Amniotic epithelial cell (primary cell): ENCODE measurements at regions not wholly inside any gene's neighbourhood (a gene's known extent, or its start where the extent isn't known, plus 50 kb on each side); places are given as distances from the start of the nearest gene placed in this dataset.

Experiments used
- DNase-seq: peaks from one replicate; pipeline ENCODE4 v3.0.0-alpha.2; 2010; ENCODE audit warnings: low read depth

GRCh38 chr16:26295625-26296304, 604.0 kb downstream of the HS3ST4 start:
- no peak for DNase-seq

GRCh38 chr16:26301516-26301915, 609.8 kb downstream of the HS3ST4 start:
- no peak for DNase-seq

DNA sequence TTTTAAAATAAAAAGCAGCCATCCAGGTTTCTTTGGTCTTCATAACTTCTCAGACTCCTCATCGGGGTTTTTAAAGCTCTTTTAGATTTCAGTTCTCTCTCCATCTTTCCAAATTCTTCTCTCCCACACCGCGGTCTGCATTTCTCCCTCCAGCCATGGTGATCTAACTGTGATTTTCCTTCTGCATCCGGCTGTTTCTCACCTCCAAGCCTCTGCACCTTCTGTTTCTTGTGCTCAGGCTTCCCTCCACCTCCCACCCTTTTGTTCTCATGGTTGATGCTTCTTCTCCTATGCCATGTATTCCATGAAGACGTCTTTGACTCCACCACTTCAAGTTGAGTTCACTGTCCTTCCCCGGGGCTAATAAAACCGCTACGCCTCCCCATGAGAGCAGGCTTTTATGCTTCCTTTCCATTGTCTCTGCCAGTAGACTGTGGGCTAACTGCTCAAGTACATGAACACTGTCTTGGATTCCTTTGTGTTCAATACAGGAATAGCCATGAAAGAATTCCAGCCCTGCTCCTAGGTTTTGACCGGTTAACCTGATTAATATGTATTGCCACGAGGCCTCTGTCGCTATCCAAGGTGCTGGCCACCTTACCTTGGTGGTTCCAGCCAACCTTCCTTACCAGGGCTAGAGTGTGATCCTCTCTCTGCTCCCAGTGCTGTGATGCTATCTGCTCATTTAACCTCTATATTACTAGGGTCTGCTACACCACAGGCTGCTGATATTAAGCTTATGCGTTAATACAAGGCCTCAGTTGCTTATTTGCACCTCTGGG, 625.1 kb downstream of the HS3ST4 start:
- DNase-seq = no peak

DNA sequence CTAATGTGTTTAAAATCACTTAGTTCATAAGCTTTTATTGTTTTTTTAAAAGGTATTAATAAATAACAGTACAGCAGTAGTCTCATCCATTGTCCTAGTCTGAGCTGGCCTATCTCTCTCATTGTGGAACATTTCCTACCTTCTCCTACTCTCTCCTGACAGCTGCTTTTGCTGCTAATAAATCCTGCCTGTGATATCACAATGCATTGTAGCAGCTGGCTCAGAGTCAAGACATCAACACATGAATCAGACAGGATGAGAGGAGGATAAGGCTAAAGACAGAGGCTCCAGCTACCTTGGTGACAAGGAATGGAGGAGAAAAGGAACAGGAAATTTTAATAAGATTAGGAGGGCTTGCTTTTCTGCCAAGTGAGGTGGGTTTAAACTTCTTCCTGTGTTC, 626.1 kb downstream of the HS3ST4 start:
- no peak for DNase-seq

- no peak for DNase-seq
Measured at GRCh38 chr16:26330654-26331053, 638.9 kb downstream of the HS3ST4 start.

- no peak for DNase-seq
Measured at GRCh38 chr16:26334218-26335111, 642.7 kb downstream of the HS3ST4 start.

- no peak for DNase-seq
Measured at GRCh38 chr16:26335236-26335853, 643.6 kb downstream of the HS3ST4 start.

DNA sequence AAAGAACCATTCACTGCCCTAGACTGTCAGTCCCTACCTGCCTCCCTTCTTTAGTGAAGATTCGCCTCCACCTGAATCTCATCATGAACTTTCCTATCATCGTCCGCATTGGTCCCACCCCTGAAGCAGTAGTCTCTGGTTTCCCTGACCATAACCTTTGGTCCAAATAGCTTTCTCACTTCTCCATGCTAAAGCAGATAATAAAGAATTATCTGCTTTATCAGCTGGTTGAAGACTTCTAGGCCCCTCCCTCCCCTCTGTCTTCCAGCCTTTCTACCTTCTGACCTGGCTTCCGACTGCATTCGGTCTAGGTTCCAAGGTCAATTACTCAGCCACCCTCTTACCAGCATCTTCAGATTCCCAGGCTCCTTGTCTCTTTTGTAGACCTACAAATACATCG, 650.9 kb downstream of the HS3ST4 start:
- no peak for DNase-seq

DNA sequence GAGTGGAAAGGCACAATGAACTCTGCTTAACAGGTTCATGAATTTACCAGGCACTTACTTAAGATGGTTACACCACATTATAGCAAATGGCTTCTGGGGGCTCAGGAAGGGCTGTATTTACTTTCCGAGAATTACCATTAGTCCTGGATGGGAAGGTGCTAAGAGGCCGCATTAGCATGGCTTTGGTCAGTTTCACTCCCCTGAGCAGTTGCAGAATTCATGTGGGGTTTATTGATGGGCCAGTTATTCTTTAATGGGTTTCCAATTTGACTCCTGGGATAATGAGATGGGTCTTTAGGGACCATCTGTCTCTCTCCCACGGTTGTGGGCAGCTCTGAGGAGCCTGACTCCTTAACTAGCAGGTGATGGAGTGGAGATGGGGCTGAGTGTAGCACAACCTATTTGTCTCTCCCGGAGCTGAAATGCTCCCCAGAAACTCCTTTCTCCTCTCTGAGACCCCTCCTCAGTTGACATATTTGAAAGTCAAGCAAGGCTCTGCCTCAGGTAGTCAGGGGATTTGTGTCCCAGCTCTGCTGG, 652.5 kb downstream of the HS3ST4 start:
- DNase-seq = no peak

GRCh38 chr16:26344976-26345375, 653.2 kb downstream of the HS3ST4 start:
- no peak for DNase-seq

DNA sequence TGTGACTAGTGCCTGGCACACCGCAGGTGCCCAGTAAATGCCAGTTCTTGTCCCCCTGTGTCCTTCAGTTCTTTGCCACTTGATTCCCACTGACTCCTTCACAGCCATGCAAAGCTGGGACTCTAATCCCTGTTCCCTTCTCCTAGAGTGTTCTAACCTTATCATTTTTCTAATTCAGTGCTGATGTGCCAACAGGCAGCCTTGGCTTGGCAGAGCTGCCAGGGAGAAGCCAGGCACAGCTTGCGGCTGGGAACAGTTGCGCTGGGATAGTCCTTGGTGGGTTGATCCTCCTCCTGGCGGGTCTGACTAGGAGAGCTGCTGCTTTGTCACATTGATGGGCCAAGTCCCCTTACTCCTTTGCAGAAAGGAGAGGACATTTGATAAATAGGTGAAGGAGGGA, 654.2 kb downstream of the HS3ST4 start:
- no peak for DNase-seq

- DNase-seq = no peak
Measured at GRCh38 chr16:26348095-26348494, 656.3 kb downstream of the HS3ST4 start.

- no peak for DNase-seq
Measured at GRCh38 chr16:26360867-26361266, 669.1 kb downstream of the HS3ST4 start.

DNA sequence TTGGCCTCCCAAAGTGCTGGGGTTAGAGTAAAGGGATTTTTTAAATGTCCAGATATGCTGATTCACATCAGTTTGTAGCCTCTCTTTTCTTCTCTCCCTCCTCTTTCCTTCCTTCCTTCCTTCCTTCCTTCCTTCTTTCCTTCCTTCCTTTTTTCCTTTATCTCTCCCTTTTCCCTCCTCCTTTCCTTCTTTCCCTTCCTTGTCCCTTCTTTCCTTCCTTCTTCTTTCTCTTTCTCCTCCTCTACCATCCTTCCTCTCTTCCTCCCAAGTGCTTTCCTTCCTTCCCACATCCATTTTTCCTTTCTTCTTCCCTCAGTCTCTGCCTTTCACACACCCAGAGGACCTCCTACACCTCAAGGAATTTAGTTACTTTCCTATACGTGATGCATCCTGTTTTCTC, 671.8 kb downstream of the HS3ST4 start:
- DNase-seq = no peak

- DNase-seq = no peak
Measured at GRCh38 chr16:26365161-26365940, 673.6 kb downstream of the HS3ST4 start.

DNA sequence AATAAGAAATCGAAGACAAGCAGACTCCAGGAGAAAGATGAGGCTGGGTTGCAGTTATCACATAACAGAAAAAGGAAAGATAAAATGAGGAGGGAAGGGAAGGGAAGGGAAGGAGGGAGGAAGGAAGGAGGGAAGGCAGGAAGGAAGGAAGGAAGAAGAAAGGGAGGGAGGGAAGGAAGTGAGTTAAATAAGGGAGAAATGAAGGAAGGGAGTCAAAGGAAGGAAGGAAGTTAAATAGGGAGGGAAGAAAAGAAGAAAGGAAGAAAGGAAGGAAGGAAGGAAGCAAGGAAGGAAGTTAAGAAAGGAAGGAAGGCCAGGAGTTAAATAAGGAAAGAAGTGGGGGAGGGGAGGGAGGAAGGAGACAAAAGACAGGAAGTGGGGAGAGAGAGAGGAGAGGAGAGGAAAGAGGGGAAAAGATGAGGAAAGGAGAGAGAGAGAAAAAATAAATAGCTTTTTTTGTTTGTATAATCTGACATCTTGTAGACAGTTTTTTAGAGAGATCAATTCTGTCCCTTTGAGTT, 679.6 kb downstream of the HS3ST4 start:
- no peak for DNase-seq

DNA sequence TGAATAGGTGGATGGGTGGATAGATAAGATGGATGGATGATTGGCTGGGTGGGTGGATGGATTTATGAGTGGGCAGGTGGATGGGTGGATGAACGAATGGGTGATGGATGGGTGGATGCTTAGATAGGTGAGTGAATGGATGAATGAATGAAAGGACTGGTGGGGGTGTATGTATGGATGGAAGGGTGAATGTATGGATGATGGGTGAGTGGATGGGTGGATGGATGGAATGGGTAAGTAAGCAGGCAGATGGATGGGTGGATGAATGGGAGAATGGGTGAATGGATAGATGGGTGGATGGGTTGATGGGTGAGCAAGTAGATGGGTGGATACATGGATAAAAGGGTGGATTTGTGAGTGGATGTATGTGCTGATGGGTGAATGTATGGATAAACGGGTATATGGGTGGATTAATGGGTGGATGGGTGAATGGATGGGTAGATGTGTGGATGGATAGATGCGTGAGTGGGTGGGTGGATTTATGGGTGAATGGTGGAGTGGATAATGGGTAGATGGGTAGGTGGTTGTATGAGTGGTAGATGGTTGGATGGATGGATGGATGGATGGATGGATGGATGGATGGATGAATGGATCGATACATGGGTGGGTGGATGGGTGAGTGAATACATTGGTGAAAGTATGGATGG, 682.6 kb downstream of the HS3ST4 start:
- DNase-seq = no peak

DNA sequence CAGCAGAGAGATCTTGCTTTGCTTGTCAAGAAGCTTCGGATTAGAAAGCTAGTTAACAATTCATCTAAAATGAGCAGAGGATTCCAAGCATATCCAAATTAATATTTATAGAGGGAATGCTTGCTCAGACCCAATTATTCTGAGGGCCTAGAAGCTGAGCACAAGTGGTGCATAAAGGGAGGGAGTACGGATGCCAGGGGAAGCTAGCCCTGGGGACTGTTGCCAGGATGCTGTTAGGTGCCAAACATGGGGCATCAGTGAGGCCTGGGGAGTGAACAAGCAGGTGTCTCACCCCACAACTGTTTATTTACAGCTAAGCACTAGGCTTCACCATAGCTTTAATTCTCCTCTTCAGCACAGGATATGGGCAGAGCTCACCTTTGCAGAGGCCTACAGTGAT, 684.1 kb upstream of the C16orf82 start:
- no peak for DNase-seq

DNA sequence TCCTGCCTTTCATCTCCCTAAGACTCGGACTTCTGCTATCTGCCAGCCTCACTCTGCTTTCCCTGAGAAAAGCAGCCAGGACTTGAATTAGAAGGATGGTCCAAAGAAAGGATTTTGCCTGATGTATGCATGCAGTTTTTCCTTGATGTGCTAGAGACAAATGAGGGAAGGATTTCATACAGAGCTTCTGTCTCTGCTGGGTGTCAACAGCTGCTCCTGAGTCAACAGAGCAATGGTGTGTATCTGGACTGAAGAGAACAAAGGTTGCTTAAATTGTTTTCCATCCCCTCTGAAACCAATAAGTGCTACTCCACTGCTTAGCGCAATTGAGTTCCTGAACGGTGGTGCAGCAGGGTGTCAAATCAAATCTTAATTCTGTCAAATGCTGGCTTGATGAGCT, 680.6 kb upstream of the C16orf82 start:
- no peak for DNase-seq

DNA sequence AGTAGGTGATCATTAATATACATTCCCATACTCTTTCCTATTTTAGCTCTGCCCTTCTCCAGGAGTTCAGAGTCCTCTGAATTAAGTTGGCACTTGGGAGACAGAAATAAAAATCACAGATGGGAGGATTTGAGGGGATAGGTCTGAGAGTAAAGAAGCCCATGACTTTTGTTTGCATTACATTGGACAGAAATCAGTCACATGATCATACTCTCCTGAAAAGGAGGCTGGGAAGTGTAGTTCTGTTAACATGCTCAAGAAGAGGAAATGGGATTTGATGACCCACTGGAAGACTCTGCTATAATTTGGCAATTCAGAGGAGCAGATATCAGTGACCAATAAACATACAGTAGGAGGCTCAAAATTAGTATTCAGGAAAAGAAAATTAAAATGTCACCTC, 674.9 kb upstream of the C16orf82 start:
- DNase-seq = no peak
